Thoracic aorta (tissue), 2 donors: ENCODE measurements at regions not wholly inside any gene's neighbourhood (a gene's known extent, or its start where the extent isn't known, plus 50 kb on each side); places are given as distances from the start of the nearest gene placed in this dataset.
A peak's percentile ranks its signal among the peaks of the same experiment; 100 is the strongest.

Experiments
- ATAC-seq: fragments of 150-250 bp; one replicate; pipeline ENCODE4 v1.8.0; 2017; ENCODE audit warnings: low read depth; ENCODE audit not compliant: insufficient number of reproducible peaks, low FRiP score
- DNase-seq: peaks from one replicate; pipeline ENCODE4 v3.0.0-alpha.2; 2020; ENCODE audit warnings: low spot score
- H3K27ac ChIP-seq, 2 donors: fragments of 200-600 bp; sonication (generic); 1 replicate in 1 of 2; 2 replicates in 1 of 2; pipeline ENCODE4 v1.5.1; 2016; ENCODE audit warnings: mild to moderate bottlenecking in 2 of 2, moderate library complexity in 2 of 2
- H3K27me3 ChIP-seq: fragments of 200-600 bp; sonication (generic); replicated peaks from 2 replicates; pipeline ENCODE4 v1.6.0; 2016; ENCODE audit warnings: mild to moderate bottlenecking; ENCODE audit not compliant: insufficient read depth
- H3K36me3 ChIP-seq: fragments of 200-600 bp; sonication (generic); one replicate; pipeline ENCODE4 v1.5.1; 2016
- H3K4me1 ChIP-seq, 2 donors: fragments of 200-600 bp; sonication (generic); 1 replicate in 1 of 2; 2 replicates in 1 of 2; pipeline versions ENCODE4 v1.5.1 to v1.6.0; 2016; ENCODE audit warnings: low read depth in 2 of 2, mild to moderate bottlenecking in 1 of 2; ENCODE audit not compliant: control insufficient read depth in 1 of 2
- H3K4me3 ChIP-seq: fragments of 200-600 bp; sonication (generic); 2 replicates; pipeline ENCODE4 v1.5.1; 2016; ENCODE audit warnings: mild to moderate bottlenecking
- H3K9me3 ChIP-seq: fragments of 200-600 bp; sonication (generic); 2 replicates; pipeline ENCODE4 v1.5.1; 2016
- TF ChIP-seq, protein P1 (sequence below): fragments of 200-600 bp; sonication (generic); IDR thresholded peaks from one replicate; pipeline ENCODE4 v1.5.1; 2019; ENCODE audit warnings: antibody characterized with exemption

DNA sequence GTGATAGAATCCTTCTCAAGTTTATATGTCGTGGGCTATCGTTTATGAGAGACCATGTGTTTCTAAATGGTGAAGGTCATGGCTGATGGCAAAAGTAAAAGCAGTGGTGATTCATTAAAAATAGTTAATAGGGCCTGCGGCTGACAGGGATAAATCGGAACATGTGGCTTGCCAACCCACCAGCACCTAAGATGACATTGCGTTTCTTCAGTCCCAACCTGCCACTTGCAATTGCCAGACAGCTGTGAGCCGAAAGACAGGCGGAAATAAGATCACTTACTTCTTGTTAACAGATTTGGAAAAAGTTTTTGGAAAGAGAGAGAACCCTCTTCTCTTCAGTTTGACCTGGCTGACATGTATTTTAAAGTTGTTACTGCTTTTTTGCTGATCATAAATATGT, 131.5 kb upstream of the MPPED2 start:
- H3K4me1 ChIP-seq = peaks cover 5 to 12% of the 10 kb centered on the region in 2 donors
- H3K9me3 ChIP-seq = no peaks in the 10 kb centered on the region
- TF ChIP-seq, protein P1, sequence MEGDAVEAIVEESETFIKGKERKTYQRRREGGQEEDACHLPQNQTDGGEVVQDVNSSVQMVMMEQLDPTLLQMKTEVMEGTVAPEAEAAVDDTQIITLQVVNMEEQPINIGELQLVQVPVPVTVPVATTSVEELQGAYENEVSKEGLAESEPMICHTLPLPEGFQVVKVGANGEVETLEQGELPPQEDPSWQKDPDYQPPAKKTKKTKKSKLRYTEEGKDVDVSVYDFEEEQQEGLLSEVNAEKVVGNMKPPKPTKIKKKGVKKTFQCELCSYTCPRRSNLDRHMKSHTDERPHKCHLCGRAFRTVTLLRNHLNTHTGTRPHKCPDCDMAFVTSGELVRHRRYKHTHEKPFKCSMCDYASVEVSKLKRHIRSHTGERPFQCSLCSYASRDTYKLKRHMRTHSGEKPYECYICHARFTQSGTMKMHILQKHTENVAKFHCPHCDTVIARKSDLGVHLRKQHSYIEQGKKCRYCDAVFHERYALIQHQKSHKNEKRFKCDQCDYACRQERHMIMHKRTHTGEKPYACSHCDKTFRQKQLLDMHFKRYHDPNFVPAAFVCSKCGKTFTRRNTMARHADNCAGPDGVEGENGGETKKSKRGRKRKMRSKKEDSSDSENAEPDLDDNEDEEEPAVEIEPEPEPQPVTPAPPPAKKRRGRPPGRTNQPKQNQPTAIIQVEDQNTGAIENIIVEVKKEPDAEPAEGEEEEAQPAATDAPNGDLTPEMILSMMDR = no peak
- no peak overlapping the region for H3K27ac ChIP-seq
- no peak overlapping the region for H3K4me3 ChIP-seq
- ATAC-seq (no peak), DNase-seq (no peak)
- H3K27me3 ChIP-seq = no peaks in the 10 kb centered on the region
- no peaks in the 10 kb centered on the region for H3K36me3 ChIP-seq

DNA sequence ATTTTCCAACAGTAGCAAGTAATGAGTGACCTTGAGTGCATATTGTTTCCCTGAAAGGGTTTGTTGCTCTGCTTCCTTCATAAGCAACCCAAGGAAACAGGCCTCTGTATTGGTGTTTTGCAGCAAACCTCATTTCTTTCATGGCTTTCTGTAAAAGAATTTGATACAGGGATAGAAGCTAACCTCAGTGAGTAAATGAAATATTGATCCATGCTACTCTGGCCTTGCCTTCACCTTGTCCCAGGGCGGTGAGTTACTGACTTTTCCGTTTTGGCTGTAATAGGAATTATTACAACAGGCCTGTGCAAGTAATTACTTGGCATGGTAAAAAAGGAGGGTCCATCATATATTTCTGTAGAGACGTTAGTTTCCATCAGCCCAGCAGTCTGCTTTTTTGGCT, 130.9 kb upstream of the MPPED2 start:
- peaks cover 10 to 18% of the 10 kb centered on the region in 2 donors for H3K4me1 ChIP-seq
- H3K27ac ChIP-seq = no peak overlapping the region
- H3K4me3 ChIP-seq = no peak overlapping the region
- ATAC-seq (no peak), DNase-seq (no peak)
- H3K9me3 ChIP-seq = no peaks in the 10 kb centered on the region
- TF ChIP-seq, protein P1 = no peak
- no peaks in the 10 kb centered on the region for H3K27me3 ChIP-seq
- H3K36me3 ChIP-seq = no peaks in the 10 kb centered on the region

DNA sequence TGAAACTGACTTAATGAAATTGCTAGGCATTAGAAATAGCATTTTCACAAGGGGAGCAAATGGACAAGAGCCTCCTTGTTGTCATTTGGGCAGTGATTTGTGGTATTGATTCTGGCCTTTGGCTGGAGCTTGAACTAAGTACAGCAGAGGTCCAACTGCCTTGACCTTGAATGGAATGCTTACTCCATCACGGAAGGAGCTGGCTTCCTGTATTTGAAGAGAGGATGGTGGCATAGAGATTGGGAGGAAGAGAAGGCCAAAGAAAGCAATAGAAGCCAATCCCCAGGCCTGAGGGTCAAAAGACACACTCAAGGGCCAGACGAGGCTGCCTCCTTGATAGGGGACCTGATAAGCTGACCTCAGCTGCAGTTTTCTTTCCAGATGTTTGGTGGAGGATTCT, 126.6 kb upstream of the MPPED2 start:
- Histone ChIP-seq H3K4me3 (no peak overlapping the region), H3K9me3 (no peaks in the 10 kb centered on the region), H3K27ac (peak overlapping the region; percentile 44 to 47), H3K4me1 (peaks cover 15 to 41% of the 10 kb centered on the region in 2 donors), H3K27me3 (no peaks in the 10 kb centered on the region), H3K36me3 (no peaks in the 10 kb centered on the region)
- TF ChIP-seq, protein P1 = no peak
- no peak for ATAC-seq
- no peak for DNase-seq

DNA sequence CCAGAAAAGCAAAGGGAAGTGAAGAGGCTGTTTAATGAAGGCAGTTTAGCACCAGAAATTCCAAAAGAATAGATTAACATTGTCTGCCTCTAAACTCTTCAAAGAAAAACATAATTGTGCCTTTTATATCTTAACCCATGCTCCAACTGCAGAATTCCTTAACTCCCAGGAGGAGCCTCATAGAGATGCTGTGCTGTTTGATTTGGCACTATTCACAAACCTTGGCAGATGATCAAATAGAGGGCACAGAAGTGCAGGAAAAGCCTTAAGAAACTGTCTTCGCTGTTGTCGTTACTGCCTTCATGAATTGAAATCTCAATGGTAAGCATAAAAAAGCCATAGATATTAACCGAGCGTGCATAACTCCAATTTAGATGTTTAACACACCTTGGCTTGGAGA, 124.1 kb upstream of the MPPED2 start:
- Histone ChIP-seq H3K9me3 (no peaks in the 10 kb centered on the region), H3K27ac (no peak overlapping the region), H3K27me3 (no peaks in the 10 kb centered on the region), H3K4me1 (peaks cover 15 to 41% of the 10 kb centered on the region in 2 donors), H3K4me3 (peak overlapping the region; percentile 17), H3K36me3 (no peaks in the 10 kb centered on the region)
- DNase-seq = no peak
- no peak for ATAC-seq
- TF ChIP-seq, protein P1 = no peak

DNA sequence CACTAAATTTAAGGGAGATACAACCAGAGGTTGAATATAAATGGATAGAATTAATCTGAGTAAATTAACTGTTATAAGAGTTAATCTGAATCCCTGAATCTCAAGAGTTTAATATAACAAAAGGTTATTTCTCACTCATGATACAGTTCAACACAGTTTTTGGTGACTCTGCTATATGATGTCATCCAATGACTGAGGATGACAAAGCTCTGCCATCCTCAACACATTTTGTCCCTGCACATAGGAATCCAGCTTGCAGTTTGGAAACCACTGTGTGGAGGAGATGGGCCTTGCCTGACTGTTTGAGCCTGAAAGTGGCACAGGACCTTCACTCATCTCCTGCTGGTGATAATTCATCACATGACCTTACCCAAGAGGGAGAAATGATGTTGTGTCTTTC, 121.0 kb upstream of the MPPED2 start:
- Histone ChIP-seq H3K36me3 (no peaks in the 10 kb centered on the region), H3K27me3 (no peaks in the 10 kb centered on the region), H3K9me3 (no peaks in the 10 kb centered on the region), H3K4me1 (peaks cover 6 to 24% of the 10 kb centered on the region in 2 donors), H3K27ac (no peak overlapping the region), H3K4me3 (no peak overlapping the region)
- ATAC-seq = no peak
- DNase-seq = no peak
- TF ChIP-seq, protein P1 = no peak
